ENCODE measurements at regions not wholly inside any gene's neighbourhood (a gene's known extent, or its start where the extent isn't known, plus 50 kb on each side); places are given as distances from the start of the nearest gene placed in this dataset.

DNA sequence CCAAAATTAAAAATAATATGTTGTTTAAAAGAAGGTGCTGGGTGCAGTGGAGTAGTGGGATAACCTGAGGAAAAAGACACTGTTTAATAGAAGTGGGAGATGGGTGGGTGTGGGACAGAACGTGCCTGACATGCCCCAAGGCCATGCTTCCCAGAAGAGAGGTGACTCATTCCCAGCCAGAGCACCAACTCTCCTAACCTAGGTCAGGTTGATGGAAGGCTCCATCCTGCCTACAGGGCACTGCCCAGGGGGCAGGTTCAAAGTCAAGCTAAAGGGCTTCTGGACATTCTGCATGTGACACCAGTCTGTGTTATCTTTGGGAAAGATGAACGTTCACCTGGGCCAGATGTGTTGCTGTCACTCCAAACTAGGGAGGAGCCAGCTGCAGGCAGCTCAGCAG is 453.1 kb downstream of the SOX6 start:
- DNase-seq (ENCODE audit: low spot score): no peak
- Mint-ChIP-seq H3K4me3 (ENCODE audit: unreplicated experiment) (no peak overlapping the region), H3K36me3 (ENCODE audit: low read depth, unreplicated experiment) (no peaks in the 10 kb centered on the region), H3K4me1 (ENCODE audit: unreplicated experiment) (peaks cover 6% of the 10 kb centered on the region), H3K27me3 (ENCODE audit: unreplicated experiment) (peaks cover 3% of the 10 kb centered on the region), H3K9me3 (ENCODE audit: unreplicated experiment) (no peaks in the 10 kb centered on the region), H3K27ac (ENCODE audit: unreplicated experiment) (no peak overlapping the region)
- TF ChIP-seq CTCF (IDR thresholded peaks at IDR 0.05; ENCODE audit: unreplicated experiment): no peak

- DNase-seq (ENCODE audit: low spot score): no peak
- Mint-ChIP-seq H3K4me3 (ENCODE audit: unreplicated experiment) (no peak overlapping the region), H3K27ac (ENCODE audit: unreplicated experiment) (no peak overlapping the region), H3K27me3 (ENCODE audit: unreplicated experiment) (peaks cover 3% of the 10 kb centered on the region), H3K36me3 (ENCODE audit: low read depth, unreplicated experiment) (no peaks in the 10 kb centered on the region), H3K4me1 (ENCODE audit: unreplicated experiment) (peaks cover 6% of the 10 kb centered on the region), H3K9me3 (ENCODE audit: unreplicated experiment) (no peaks in the 10 kb centered on the region)
- no peak for TF ChIP-seq CTCF (IDR thresholded peaks at IDR 0.05; ENCODE audit: unreplicated experiment)
Observed at GRCh38 chr11:15905366-15906104, 450.8 kb downstream of the SOX6 start.

DNA sequence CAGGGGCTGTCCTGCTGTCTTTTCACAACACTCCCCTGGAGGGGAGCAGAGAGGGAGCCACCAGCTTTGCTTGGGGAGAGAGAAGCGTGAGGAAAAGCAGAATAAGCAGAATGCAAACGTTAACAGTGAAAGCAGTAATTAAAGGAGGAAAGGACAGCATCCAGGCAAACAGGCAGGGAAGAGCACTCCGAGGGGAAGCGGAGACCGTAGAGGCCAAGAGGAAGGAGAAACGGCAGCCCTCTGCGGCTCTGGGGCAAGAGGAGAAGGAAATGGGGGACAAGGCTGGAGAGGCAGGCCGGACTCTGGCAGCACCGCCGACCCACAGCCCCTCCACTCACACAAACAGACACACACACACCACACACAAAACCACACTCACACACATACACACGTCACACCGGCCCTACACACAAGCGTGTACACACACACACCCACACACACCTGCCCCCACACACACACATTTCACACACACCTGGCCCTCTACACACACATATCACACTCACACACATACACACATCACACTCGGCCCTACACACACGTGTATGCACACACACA is 449.8 kb downstream of the SOX6 start:
- Mint-ChIP-seq H3K4me3 (ENCODE audit: unreplicated experiment) (no peak overlapping the region), H3K4me1 (ENCODE audit: unreplicated experiment) (peaks cover 5% of the 10 kb centered on the region), H3K27ac (ENCODE audit: unreplicated experiment) (no peak overlapping the region), H3K27me3 (ENCODE audit: unreplicated experiment) (peaks cover 4% of the 10 kb centered on the region), H3K9me3 (ENCODE audit: unreplicated experiment) (no peaks in the 10 kb centered on the region), H3K36me3 (ENCODE audit: low read depth, unreplicated experiment) (no peaks in the 10 kb centered on the region)
- no peak for DNase-seq (ENCODE audit: low spot score)
- no peak for TF ChIP-seq CTCF (IDR thresholded peaks at IDR 0.05; ENCODE audit: unreplicated experiment)

GRCh38 chr11:15907806-15908205 is 448.5 kb downstream of the SOX6 start:
- no peak for DNase-seq (ENCODE audit: low spot score)
- no peak overlapping the region for H3K4me3 Mint-ChIP-seq (ENCODE audit: unreplicated experiment)
- no peaks in the 10 kb centered on the region for H3K9me3 Mint-ChIP-seq (ENCODE audit: unreplicated experiment)
- no peaks in the 10 kb centered on the region for H3K36me3 Mint-ChIP-seq (ENCODE audit: low read depth, unreplicated experiment)
- TF ChIP-seq CTCF (IDR thresholded peaks at IDR 0.05; ENCODE audit: unreplicated experiment): no peak
- peaks cover 6% of the 10 kb centered on the region for H3K27me3 Mint-ChIP-seq (ENCODE audit: unreplicated experiment)
- H3K27ac Mint-ChIP-seq (ENCODE audit: unreplicated experiment): no peak overlapping the region
- no peaks in the 10 kb centered on the region for H3K4me1 Mint-ChIP-seq (ENCODE audit: unreplicated experiment)

GRCh38 chr11:15909937-15910598 is 446.3 kb downstream of the SOX6 start:
- no peak for TF ChIP-seq CTCF (IDR thresholded peaks at IDR 0.05; ENCODE audit: unreplicated experiment)
- no peak overlapping the region for H3K4me3 Mint-ChIP-seq (ENCODE audit: unreplicated experiment)
- H3K4me1 Mint-ChIP-seq (ENCODE audit: unreplicated experiment): no peaks in the 10 kb centered on the region
- no peak overlapping the region for H3K27ac Mint-ChIP-seq (ENCODE audit: unreplicated experiment)
- DNase-seq (ENCODE audit: low spot score): no peak
- peaks cover 9% of the 10 kb centered on the region for H3K27me3 Mint-ChIP-seq (ENCODE audit: unreplicated experiment)
- no peaks in the 10 kb centered on the region for H3K9me3 Mint-ChIP-seq (ENCODE audit: unreplicated experiment)
- no peaks in the 10 kb centered on the region for H3K36me3 Mint-ChIP-seq (ENCODE audit: low read depth, unreplicated experiment)
